Stimulated activated CD8-positive, alpha-beta memory T cell treated with anti-CD3 and anti-CD28 coated beads, Interleukin-7, amount 100 ng/mL, for 24 hours (primary cell): ENCODE measurements at regions not wholly inside any gene's neighbourhood (a gene's known extent, or its start where the extent isn't known, plus 50 kb on each side); places are given as distances from the start of the nearest gene placed in this dataset.
"Not testable (repeated sequence)": the region's sequence is repeated elsewhere in the genome, so short reads cannot be mapped to it uniquely, and the experiment has no call there.

Source experiments
- DNase-seq: peaks from one replicate; pipeline ENCODE4 v3.0.0-alpha.2; 2020; ENCODE audit warnings: low read depth

DNA sequence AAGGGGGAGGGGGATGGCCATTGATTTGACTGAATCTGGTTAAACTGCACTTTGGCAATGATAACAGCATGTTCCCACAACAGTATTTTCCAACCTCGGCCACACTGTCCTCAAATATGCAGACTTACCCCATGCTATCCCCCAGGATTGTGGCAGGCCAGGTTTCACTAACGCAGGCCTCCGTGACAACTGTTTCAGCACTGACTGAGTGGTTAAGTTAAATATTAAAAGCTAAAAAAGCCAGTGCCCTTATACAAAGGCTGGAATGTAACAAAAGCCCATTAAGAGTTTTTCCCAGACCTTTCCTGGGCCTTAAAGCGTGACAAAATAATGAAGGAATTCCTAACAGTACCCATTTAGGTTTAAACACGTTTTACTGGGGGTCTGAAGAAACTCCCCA is 202.9 kb downstream of the USP25 start:
- DNase-seq, result no peak

DNA sequence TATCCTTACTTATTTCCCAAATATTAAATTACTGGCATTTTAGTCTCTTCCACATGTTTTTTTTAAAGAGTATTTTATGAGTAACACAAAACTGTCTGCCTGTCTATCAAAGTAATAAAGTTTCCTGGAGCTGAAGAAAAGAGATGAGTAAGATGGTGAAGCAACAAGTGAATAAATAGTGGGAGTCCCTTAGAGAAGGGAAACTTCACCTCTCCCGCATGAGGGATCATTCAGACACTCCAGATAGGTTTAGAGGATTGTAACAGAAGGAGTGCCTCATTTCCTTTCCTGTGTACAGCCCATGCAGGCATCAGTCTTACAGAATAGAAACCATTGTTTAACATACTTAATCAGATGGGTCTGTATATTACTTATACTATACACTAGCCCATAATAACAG is 205.7 kb downstream of the USP25 start:
- no peak for DNase-seq

DNA sequence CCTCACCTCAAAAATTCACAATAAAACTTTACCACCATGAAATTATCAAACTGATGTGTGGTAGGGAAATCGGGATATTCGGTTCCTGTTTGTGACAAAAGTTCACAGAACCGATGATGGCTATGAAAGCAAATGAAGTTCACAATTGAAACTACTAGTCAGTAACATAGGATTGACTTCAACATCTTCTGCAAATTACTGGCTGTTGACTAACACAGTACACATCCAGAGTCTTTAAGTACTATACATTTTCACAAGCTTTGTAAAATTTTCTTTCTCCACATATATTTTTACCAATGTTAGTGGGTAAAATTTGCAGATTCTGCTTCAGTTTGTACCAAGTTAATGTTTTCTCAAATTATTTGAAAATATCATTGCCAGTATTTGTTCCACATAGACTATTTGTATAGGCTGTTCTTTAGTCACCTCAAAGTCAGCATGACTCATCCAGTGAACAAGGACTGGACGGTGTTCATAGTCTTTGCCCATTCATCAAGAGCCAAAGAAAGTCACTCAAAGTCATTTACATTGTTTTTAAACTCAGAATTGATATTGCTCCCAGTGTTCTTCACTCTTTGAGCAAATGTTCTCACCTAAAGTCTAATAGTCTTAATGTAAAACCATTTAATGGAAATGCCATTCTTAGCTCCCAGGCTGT is 213.4 kb downstream of the USP25 start:
- DNase-seq, result no peak

DNA sequence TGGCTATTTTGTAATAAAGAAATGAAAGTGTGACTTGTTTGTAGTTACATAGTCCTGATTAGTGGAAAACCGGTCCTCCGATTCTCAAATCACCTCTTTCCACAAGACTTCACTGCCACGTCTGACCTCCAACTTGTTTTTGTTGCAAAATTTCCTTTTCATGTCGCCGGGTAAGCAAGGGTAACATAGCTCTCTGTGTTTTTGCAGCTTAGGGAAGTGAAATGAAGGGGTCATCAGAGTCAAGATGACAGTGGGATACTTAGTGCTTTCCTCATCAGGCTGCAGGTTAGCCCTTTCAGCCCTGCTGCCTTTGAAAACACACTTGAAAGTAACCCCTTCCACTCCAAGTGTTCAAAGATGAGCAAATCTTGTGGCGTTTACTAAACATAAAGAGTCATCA is 217.9 kb downstream of the USP25 start:
- DNase-seq, result no peak

GRCh38 chr21:15953551-15954116 is 223.9 kb downstream of the USP25 start:
- no peak for DNase-seq

DNA sequence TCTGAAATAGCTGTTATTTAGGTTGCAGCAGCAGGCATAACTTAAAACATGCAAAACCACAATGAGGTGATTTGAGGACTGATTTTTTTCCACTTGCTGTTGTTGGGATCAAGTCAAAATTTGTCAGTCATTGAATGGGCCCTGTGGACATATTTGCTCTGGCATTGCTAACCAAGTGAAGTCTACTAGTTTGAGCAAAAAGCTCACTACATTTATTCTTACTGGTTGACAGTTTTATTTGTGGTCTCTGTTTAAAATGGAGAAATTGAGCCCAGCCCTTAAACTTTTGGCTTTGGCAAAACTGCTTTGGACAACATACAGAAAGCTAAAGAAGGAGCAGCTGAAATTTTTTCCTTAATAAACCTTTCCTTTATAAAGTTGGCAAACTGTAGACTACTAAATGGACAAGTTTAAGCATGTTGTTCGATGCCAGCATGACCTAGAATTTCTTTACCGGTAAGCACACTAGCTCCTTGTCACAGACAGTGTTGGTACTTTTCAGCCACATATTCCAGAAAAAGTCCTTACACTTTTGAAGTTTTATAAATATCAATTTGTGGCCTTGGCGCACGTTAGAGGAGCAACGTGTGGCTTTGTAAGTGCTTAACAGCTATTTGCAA is 234.6 kb downstream of the USP25 start:
- DNase-seq, result no peak

DNA sequence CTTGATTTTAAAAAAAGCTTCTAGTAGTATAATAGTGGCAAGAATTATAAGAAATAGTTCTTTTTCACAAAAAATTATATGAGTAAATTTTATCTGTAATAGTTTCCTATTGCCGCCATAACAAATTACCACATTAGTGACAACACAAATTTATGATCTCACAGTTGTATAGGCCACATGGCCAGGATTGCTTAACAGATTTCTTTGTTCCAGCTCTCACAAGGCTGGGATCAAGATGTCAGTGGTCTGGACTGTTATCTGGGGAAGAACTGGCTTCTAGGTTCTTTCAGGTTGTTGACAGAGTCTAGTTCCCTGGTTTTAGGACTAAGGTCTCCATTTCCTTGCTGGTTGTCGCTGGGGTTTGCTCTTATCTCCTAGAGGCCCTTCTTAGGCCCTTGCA is 236.4 kb downstream of the USP25 start:
- no peak for DNase-seq

GRCh38 chr21:15966651-15967050 is 236.9 kb downstream of the USP25 start:
- DNase-seq, result no peak

DNA sequence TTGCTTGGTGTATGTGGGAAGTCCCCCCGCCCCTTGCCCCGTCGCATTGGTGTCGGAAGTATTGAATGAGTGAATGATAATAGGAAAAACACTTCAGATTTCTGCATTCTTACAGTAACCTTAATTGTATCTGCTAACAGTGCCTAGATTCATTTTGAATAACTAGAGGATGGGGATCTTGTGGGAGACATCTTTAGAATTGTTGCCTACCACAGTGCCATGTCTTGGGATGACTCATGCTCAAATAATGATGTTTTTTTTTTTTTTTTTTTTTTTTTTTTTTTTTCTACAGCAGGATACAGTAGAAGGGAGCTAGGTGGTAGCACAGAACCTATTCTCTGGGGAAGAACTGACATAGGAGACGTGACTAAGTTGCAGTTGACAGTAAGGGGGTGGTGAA is 237.9 kb downstream of the USP25 start:
- DNase-seq, result no peak

DNA sequence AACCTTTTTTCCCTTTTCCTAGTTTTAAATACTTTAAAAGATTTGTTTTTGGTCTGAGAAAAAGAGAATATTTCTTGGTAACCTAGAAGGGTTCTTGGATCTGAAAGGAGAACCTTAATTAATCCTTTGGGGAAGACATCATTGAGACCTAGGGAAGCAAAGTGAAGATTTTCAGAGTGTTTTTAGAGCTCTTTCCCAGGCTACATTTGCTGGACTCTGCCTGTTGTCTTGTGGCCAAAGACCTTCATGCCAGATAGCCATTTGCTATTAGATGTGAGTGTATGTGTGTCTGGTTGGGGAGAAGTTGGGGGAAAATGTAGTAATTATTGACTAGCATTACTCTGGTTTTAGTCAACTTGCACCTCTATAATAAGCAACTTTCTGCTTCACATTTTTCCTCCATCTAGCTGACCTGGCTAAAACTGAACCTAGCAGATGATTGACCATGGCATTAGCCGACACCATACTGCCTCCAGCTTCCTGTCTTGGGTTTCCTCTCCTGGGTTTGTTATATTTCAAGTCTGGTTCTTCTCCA is 239.1 kb downstream of the USP25 start:
- DNase-seq, result no peak

DNA sequence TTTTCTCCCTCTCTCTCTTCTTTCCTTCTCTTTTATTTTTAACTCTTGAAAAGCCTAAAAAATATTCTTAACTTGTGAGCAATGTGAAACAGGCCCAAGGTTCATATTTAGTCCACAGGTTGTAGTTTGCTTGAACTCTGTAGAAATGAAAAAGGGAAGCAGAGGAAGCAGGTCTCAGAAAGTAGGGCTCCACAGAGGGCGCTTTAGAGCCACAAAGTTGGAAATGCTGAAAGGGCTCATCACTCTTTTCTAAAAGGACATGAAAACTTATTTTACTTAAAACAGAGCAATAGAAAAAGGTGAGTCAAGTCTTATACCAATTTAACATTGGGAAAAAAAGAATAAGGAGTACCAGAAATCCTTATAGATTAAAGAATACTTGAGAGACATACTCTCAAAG is 247.0 kb downstream of the USP25 start:
- DNase-seq, result no peak

- no peak for DNase-seq
Observed at GRCh38 chr21:15978215-15978738, 248.5 kb downstream of the USP25 start.

DNA sequence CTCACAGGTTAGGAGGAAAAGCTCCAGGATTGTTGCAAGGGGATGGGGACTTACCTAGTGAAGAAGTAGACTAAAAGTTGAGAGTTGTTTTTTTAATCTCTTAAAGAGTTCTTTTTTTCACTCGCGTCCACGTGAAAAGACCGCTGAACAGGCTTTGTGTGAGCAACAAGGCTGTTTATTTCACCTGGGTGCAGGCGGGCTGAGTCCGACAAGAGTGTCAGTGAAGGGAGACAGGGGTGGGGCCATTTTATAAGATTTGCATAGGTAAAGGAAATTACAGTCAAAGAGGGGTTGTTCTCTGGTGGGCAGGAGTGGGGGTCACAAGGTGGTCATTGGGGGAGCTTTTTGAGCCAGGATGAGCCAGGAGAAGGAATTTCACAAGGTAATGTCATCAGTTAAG is 249.7 kb downstream of the USP25 start:
- DNase-seq, result not testable (repeated sequence)

DNA sequence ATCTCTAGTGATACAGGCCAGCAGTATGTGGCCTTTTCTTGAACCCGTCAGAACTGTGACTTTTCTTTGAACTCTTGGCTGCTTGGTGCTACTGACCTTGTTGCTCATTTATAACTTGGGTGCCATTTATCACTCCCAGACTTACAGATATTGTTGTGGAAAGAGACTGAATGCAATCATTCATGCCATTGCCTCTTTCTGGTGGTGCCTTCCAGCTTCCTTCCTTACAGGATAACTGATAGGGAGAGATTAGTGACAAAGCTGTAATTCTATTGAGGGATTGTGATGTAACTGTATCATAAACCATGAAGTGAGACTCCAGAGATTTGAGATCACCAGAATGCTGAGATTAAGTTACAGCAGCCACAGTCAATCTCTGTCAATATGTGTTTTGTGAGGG is 256.5 kb downstream of the USP25 start:
- DNase-seq, result no peak

DNA sequence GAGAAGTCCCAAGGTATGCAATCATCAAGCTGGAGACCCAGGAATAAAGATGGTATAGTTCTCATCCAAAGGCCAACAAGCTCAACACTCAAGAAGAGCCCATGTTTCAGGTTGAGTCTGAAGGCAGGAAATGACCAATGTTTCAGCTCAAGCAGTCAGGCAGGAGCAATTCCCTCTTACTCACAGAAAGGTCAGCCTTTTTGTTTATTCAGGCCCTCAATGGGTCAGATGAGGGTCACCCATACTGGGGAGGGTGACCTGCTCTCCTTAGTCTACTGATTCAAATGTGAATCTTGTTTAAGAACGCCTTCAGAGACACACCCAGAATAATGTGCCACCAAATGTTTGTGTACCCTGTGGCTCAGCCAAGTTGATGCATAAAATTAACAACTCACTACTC is 262.4 kb downstream of the USP25 start:
- DNase-seq, result no peak

DNA sequence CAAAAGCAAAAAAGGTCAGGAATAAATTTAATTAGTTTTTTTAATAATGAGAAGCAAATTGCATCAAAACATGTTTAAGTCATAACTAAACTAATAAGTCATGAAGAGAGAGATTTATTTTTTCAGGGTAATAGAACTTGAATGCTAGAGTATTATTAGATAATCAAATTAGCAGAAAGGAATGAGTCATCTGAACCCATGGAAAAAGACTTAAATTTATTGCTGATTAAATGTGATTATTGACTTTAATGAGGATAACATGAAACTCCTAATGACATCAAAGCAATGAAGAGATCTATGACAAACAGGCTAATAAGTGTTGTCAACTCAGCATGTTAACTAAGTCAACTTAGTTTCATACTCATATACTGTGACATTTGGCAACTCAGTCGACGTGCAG is 264.2 kb downstream of the USP25 start:
- DNase-seq, result no peak

DNA sequence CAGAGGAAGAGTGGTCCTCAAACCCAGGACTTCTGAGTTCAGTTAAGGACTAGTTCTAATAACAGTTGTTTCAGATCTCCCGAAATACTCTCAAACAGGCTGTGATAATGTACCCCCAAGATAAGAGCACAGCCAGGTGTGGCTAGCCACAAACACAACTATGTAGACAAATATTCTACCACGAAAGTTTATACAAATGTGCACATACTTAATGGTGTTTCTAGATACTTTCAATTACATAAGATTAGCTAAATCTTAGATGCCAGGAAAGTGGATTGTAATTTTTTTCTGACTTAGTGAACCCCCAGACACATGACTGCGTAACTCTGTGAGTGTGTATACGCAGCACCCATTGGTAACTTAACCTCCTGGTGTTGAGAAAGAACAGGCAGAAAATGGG is 270.0 kb downstream of the USP25 start:
- DNase-seq, result no peak

- no peak for DNase-seq
Observed at GRCh38 chr21:16002874-16003466, 273.2 kb downstream of the USP25 start.

GRCh38 chr21:16004086-16004485 is 274.3 kb downstream of the USP25 start:
- DNase-seq, result no peak

GRCh38 chr21:16004523-16004922 is 274.7 kb downstream of the USP25 start:
- no peak for DNase-seq

DNA sequence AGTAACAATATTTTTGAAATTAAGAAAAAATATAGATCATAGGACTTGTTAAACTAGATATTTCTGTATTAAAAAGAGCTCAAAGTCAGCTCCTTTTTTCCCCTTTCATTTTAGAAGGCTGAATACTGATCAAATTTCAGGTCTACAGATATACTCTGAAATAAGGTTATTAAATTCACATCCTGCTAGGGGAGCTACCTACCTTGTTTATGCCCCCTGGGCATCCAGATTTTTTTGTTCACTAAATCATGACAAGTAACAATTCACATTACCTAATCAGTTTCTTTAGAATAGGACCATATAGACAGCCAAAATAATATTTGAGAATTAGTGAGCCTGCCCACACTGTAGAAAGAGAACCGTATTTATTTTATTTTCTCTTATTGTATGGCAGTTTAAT is 276.2 kb downstream of the USP25 start:
- no peak for DNase-seq

DNA sequence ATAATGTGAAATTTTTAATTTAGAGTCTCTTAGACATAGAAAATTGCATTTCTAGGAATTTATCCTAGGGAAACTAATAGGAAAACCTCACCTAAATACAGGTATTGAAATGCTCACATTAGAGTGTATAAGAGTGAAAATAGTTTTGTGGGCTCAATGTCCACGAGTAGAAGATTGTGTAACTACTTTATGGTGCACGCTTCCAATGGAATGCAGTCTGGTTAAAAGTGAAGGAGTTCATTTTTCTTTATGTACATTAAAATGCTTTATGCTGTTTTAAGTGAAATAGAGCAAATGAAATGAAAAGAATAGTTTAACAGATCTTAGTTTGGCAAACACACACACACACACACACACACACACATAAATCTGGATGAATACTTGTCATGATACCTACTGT is 278.2 kb downstream of the USP25 start:
- DNase-seq, result no peak

GRCh38 chr21:16011719-16012118 is 281.9 kb downstream of the USP25 start:
- DNase-seq, result no peak
